MM.1S (cell line): ENCODE measurements at regions not wholly inside any gene's neighbourhood (a gene's known extent, or its start where the extent isn't known, plus 50 kb on each side); places are given as distances from the start of the nearest gene placed in this dataset.

ENCODE experiments used
- CTCF ChIP-seq: fragments of 300-600 bp; sonication (generic); IDR thresholded peaks from 2 replicates; pipeline ENCODE4 v1.5.1; 2016; ENCODE audit warnings: antibody characterized with exemption, low read length, mixed read lengths
- EZH2 ChIP-seq: fragments of 300-600 bp; sonication (generic); optimal IDR thresholded peaks from 2 replicates; pipeline ENCODE3; 2017; ENCODE audit warnings: low read depth, mild to moderate bottlenecking, antibody characterized with exemption, low read length, mixed read lengths
- EZH2phosphoT487 ChIP-seq: fragments of 300-600 bp; sonication (generic); IDR thresholded peaks from 2 replicates; pipeline ENCODE4 v1.6.1; 2018; ENCODE audit warnings: antibody characterized with exemption, low read length

- no peak for TF ChIP-seq EZH2
- TF ChIP-seq CTCF, result no peak
- no peak for TF ChIP-seq EZH2phosphoT487
Observed at GRCh38 chr1:94754570-94754969, 65.6 kb upstream of the SLC44A3 start.
